HEK293T (cell line): ENCODE measurements at regions not wholly inside any gene's neighbourhood (a gene's known extent, or its start where the extent isn't known, plus 50 kb on each side); places are given as distances from the start of the nearest gene placed in this dataset.

Experiments
- ARNT ChIP-seq: fragments of 450-650 bp; IDR thresholded peaks from 2 replicates; pipeline ENCODE4 v1.6.1; 2017; ENCODE audit warnings: mild to moderate bottlenecking
- BHLHE40 ChIP-seq: fragments of 450-650 bp; IDR thresholded peaks from 2 replicates; pipeline ENCODE4 v1.6.1; 2016; ENCODE audit warnings: mild to moderate bottlenecking, moderate library complexity, borderline replicate concordance
- ELF4 ChIP-seq: fragments of 450-650 bp; IDR thresholded peaks from 2 replicates; pipeline ENCODE4 v1.6.1; 2017; ENCODE audit warnings: antibody characterized with exemption
- FOXK2 ChIP-seq: fragments of 450-650 bp; IDR thresholded peaks from 2 replicates; pipeline ENCODE4 v1.6.1; 2016; ENCODE audit warnings: mild to moderate bottlenecking
- FOXM1 ChIP-seq: fragments of 450-650 bp; IDR thresholded peaks from 2 replicates; pipeline ENCODE4 v1.6.1; 2017; ENCODE audit warnings: mild to moderate bottlenecking, borderline replicate concordance
- HDGF ChIP-seq: fragments of 450-650 bp; IDR thresholded peaks from 2 replicates; pipeline ENCODE4 v1.6.1; 2017; ENCODE audit warnings: antibody characterized with exemption, borderline replicate concordance
- L3MBTL2 ChIP-seq: fragments of 450-650 bp; conservative IDR thresholded peaks from 2 replicates; pipeline ENCODE4 v1.6.1; 2016; ENCODE audit warnings: mild to moderate bottlenecking
- NFRKB ChIP-seq: fragments of 450-650 bp; IDR thresholded peaks from 2 replicates; pipeline ENCODE4 v1.6.1; 2016; ENCODE audit warnings: mild to moderate bottlenecking, moderate library complexity
- SP1 ChIP-seq: fragments of 450-650 bp; IDR thresholded peaks from 2 replicates; pipeline ENCODE4 v1.6.1; 2017
- SUZ12 ChIP-seq: fragments of 450-650 bp; IDR thresholded peaks from 2 replicates; pipeline ENCODE4 v1.6.1; 2016; ENCODE audit warnings: mild to moderate bottlenecking
- TARDBP ChIP-seq: fragments of 450-650 bp; IDR thresholded peaks from 2 replicates; pipeline ENCODE4 v1.6.1; 2016
- ZNF384 ChIP-seq: fragments of 450-650 bp; IDR thresholded peaks from 2 replicates; pipeline ENCODE4 v1.6.1; 2016
- TF ChIP-seq, protein P1 (sequence below): fragments of 450-650 bp; IDR thresholded peaks from 2 replicates; pipeline ENCODE4 v1.6.1; 2016

DNA sequence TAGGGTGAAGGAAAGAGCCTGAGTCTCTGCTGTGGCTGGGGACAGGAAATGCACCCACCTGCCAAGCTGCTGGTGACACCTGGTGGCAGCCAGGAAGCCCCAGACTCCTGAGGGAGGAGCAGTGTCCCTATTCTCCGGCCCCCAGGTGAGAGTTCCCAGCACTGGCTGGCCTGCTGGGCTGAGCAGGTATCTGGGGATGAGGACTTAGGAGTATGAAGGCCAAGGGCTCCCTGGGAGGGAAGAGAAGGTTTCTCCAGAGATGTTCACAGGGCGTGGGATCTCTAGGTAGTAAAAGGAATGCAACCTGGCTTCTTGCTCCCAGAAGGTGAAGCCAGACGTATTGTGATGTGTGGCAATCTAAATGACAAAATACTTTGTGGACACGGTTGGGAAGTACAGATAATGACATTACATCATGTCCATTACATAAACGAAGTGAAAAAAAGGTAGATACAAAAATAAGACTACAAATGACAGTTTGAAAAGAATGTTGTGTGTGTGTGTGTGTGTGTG, 75.8 kb upstream of the SLC1A4 start:
- TF ChIP-seq TARDBP (no peak), FOXK2 (no peak), SP1 (no peak), ZNF384 (no peak), HDGF (no peak), ARNT (no peak), FOXM1 (no peak), SUZ12 (no peak), L3MBTL2 (no peak), NFRKB (no peak), ELF4 (no peak), BHLHE40 (no peak)
- TF ChIP-seq, protein P1, sequence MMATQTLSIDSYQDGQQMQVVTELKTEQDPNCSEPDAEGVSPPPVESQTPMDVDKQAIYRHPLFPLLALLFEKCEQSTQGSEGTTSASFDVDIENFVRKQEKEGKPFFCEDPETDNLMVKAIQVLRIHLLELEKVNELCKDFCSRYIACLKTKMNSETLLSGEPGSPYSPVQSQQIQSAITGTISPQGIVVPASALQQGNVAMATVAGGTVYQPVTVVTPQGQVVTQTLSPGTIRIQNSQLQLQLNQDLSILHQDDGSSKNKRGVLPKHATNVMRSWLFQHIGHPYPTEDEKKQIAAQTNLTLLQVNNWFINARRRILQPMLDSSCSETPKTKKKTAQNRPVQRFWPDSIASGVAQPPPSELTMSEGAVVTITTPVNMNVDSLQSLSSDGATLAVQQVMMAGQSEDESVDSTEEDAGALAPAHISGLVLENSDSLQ: no peak
